GM12878 (cell line): ENCODE measurements at regions not wholly inside any gene's neighbourhood (a gene's known extent, or its start where the extent isn't known, plus 50 kb on each side); places are given as distances from the start of the nearest gene placed in this dataset.
"Not testable (repeated sequence)": the region's sequence is repeated elsewhere in the genome, so short reads cannot be mapped to it uniquely, and the experiment has no call there.

Experiments
- ATAC-seq: fragments of 200-7000 bp; cut with Tn5 transposase; 3 replicates; pipeline ENCODE4 v1.9.1; 2020; ENCODE audit warnings: mild to moderate bottlenecking, moderate library complexity
- BruUV-seq: library from RNA; stranded (reverse); fragments of 400-500 nt; replicated peaks from 2 replicates; lab custom pipeline; 2021; lab: Mats Ljungman, UMichigan
- CTCF ChIA-PET: fragments of 300-600 bp; sonication (Branson Sonifier 250); formaldehyde crosslinking; extraction: SDS; loops from one replicate; lab custom pipeline; 2021; ENCODE audit warnings: inconsistent platforms; lab: Yijun Ruan, JAX
- POLR2A ChIA-PET: fragments of 350-600 bp; formaldehyde crosslinking; extraction: SDS; loops from one replicate; lab custom pipeline; 2021; ENCODE audit warnings: inconsistent platforms; lab: Charles Lee
- RAD21 ChIA-PET: fragments of 300-600 bp; sonication (Branson Sonifier 250); formaldehyde crosslinking; loops from one replicate; lab custom pipeline; 2023; ENCODE audit warnings: antibody characterized with exemption; ENCODE audit not compliant: unreplicated experiment; lab: Charles Lee
- SMC1A ChIA-PET: fragments of 300-600 bp; sonication (Branson Sonifier 250); formaldehyde crosslinking; loops from one replicate; lab custom pipeline; 2023; ENCODE audit not compliant: unreplicated experiment, uncharacterized antibody; lab: Charles Lee
- DNase-seq: peaks from one replicate; pipeline ENCODE4 v3.0.0-alpha.2; 2011; ENCODE audit warnings: low read depth, low spot score
- FAIRE-seq: peaks from 3 replicates; lab custom pipeline; 2011; peaks lifted over from hg19 to GRCh38; lab: Jason Lieb, UNC
- H2AFZ ChIP-seq: 2 replicates; pipeline ENCODE4 v1.6.0; 2011; ENCODE audit warnings: low read depth, low read length, control low read depth; ENCODE audit not compliant: control insufficient read depth
- H3K27ac ChIP-seq: 2 replicates; pipeline ENCODE4 v1.5.1; 2011; ENCODE audit warnings: control low read depth; ENCODE audit not compliant: control insufficient read depth, insufficient read depth
- H3K27me3 ChIP-seq, 2 experiments: replicated peaks in 1 of 2; 2 replicates each; pipeline versions ENCODE4 v1.6.0 to v1.6.1; 2011; ENCODE audit warnings: low read length in 1 of 2; ENCODE audit not compliant: control insufficient read depth in 2 of 2, insufficient read depth in 2 of 2
- H3K36me3 ChIP-seq, 2 experiments: 2 replicates each; pipeline ENCODE4 v1.5.1; 2011; ENCODE audit warnings: low read length in 1 of 2; ENCODE audit not compliant: control insufficient read depth in 2 of 2, insufficient read depth in 2 of 2
- H3K4me1 ChIP-seq: 2 replicates; pipeline ENCODE4 v1.6.1; 2011; ENCODE audit warnings: mild to moderate bottlenecking, low read length, moderate library complexity, mixed read lengths; ENCODE audit not compliant: control insufficient read depth, insufficient read depth
- H3K4me2 ChIP-seq: 2 replicates; pipeline ENCODE4 v1.6.0; 2011; ENCODE audit warnings: control low read depth; ENCODE audit not compliant: control insufficient read depth, insufficient read depth
- H3K4me3 ChIP-seq: fragments of 200-600 bp; sonication (generic); 2 replicates; pipeline ENCODE4 v1.5.1; 2016
- H3K79me2 ChIP-seq: 2 replicates; pipeline ENCODE4 v1.6.0; 2011; ENCODE audit warnings: low read length; ENCODE audit not compliant: control insufficient read depth, insufficient read depth
- H3K9ac ChIP-seq: 2 replicates; pipeline ENCODE4 v1.8.0; 2011; ENCODE audit warnings: low read length, control low read depth, mixed read lengths; ENCODE audit not compliant: control insufficient read depth, insufficient read depth
- H3K9me3 ChIP-seq: replicated peaks from 3 replicates; pipeline ENCODE4 v1.5.1; 2011; ENCODE audit warnings: mild to moderate bottlenecking, low read length; ENCODE audit not compliant: control insufficient read depth, insufficient read depth
- H4K20me1 ChIP-seq: 2 replicates; pipeline ENCODE4 v1.6.0; 2011; ENCODE audit not compliant: control insufficient read depth, insufficient read depth
- CREM ChIP-seq: IDR thresholded peaks from 2 replicates; pipeline ENCODE4 v1.6.1; 2014; ENCODE audit warnings: antibody characterized with exemption, low read depth
- ETV6 ChIP-seq, 2 experiments: fragments of 450-650 bp in 1 of 2; IDR thresholded peaks in 1 of 2; conservative IDR thresholded peaks in 1 of 2; 2 replicates each; pipeline ENCODE4 v1.6.1; 2014; ENCODE audit warnings: antibody characterized with exemption in 1 of 2, borderline replicate concordance in 1 of 2, low read depth in 1 of 2, mild to moderate bottlenecking in 1 of 2, moderate library complexity in 1 of 2
- JUNB ChIP-seq: IDR thresholded peaks from 2 replicates; pipeline ENCODE4 v1.6.1; 2016; ENCODE audit warnings: antibody characterized with exemption, mild to moderate bottlenecking
- KLF5 ChIP-seq: fragments of 450-650 bp; IDR thresholded peaks from 2 replicates; pipeline ENCODE4 v1.6.1; 2014; ENCODE audit warnings: mild to moderate bottlenecking; ENCODE audit not compliant: partially characterized antibody
- RUNX3 ChIP-seq: IDR thresholded peaks from 2 replicates; pipeline ENCODE4 v1.6.1; 2012; ENCODE audit warnings: low read length, inconsistent platforms
- SMARCA5 ChIP-seq: fragments of 450-650 bp; IDR thresholded peaks from 2 replicates; pipeline ENCODE4 v1.6.1; 2017; ENCODE audit warnings: mild to moderate bottlenecking
- SRF ChIP-seq, 2 experiments: IDR thresholded peaks; 2 replicates each; pipeline ENCODE4 v1.6.1; 2011; ENCODE audit warnings: low read depth in 2 of 2, low read length in 2 of 2, mild to moderate bottlenecking in 1 of 2, moderate library complexity in 1 of 2
- ZNF274 ChIP-seq: IDR thresholded peaks from one replicate; pipeline ENCODE4 v1.8.0; 2011; ENCODE audit not compliant: insufficient read length, insufficient read depth
- WGBS: methylation state at CpG from one replicate; pipeline ENCODE4 v1.1.6; 2016; ENCODE audit warnings: low lambda C conversion rate; ENCODE audit not compliant: insufficient replicate concordance, insufficient coverage; ENCODE audit errors: missing lambda C conversion rate; 5-methylcytosine and 5-hydroxymethylcytosine counted together
- in situ Hi-C: fragments of 300-500 bp; cut with MboI; formaldehyde crosslinking; loops from 9 replicates; pipeline ENCODE4 v1.14.3; 2018; ENCODE audit warnings: mixed read lengths
- intact Hi-C: fragments of 100-400 bp; cut with micrococcal nuclease; formaldehyde crosslinking; loops from one replicate; pipeline ENCODE4 v1.14.2; 2022; ENCODE audit not compliant: unreplicated experiment
- TF ChIP-seq, protein P1 (sequence below): IDR thresholded peaks from 2 replicates; pipeline ENCODE4 v1.6.1; 2012; ENCODE audit warnings: low read length, inconsistent platforms
- TF ChIP-seq, protein P2 (sequence below): IDR thresholded peaks from 2 replicates; pipeline ENCODE4 v1.6.1; 2011; ENCODE audit warnings: borderline replicate concordance, low read depth, mild to moderate bottlenecking, moderate library complexity, low read length; ENCODE audit not compliant: insufficient read depth, poor library complexity, severe bottlenecking

DNA sequence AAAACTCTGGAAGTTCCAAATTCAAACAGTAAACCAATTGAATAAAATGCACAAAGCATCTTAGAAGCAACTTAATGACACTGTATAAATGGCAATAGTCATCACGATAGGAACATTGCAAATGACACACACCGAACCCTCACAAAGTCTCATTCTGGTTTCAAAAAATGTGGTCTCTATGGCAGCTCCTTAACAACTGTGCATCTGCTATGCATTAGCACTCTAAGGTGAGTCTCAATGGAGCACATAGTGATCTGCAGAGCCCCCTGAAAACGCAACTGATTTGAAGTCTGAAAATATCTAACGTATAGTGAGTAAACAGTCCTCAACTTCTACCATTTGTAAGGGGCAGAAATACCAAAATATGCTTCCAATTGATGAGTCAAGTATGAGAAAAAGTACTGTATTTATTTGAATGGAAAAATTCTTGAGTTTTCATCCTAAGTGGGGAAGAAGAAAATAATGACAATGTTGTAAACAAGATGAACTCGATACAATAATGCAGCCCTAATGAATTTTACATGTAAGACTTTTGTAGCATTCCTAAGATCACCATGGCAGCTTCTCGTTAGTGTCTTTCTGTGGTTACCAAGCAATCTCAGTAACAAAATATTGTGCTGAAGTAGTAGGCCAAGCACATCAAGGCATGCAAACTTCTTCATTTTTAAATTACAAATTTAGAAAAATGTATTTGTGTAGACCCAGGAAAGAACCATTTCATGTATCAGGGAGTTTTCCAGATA, 517.5 kb upstream of the FAM174A start:
- ATAC-seq (no peak), FAIRE-seq (no peak), DNase-seq (no peak)
- Histone ChIP-seq H3K36me3 (no peaks in the 10 kb centered on the region), H3K4me3 (no peak overlapping the region), H4K20me1 (no peaks in the 10 kb centered on the region), H3K79me2 (no peaks in the 10 kb centered on the region), H3K4me2 (no peak overlapping the region), H3K27ac (no peak overlapping the region), H2AFZ (no peak overlapping the region), H3K9me3 (no peaks in the 10 kb centered on the region), H3K4me1 (no peaks in the 10 kb centered on the region), H3K9ac (no peak overlapping the region), H3K27me3 (no peaks in the 10 kb centered on the region)
- CTCF ChIA-PET = no interaction called here
- RAD21 ChIA-PET = no interaction called here
- SMC1A ChIA-PET = no interaction called here
- TF ChIP-seq CREM (no peak), ETV6 (conservative IDR thresholded peaks at IDR 0.05 in 1 of 2, IDR thresholded peaks at IDR 0.05 in 1 of 2; ENCODE audit: borderline replicate concordance in 1 of 2, low read depth in 1 of 2) (no peak), KLF5 (no peak), JUNB (no peak), ZNF274 (no peak), SRF (IDR thresholded peaks at IDR 0.05; ENCODE audit: low read depth in 2 of 2, low read length in 2 of 2) (no peak), RUNX3 (no peak), SMARCA5 (no peak)
- TF ChIP-seq, protein P1, sequence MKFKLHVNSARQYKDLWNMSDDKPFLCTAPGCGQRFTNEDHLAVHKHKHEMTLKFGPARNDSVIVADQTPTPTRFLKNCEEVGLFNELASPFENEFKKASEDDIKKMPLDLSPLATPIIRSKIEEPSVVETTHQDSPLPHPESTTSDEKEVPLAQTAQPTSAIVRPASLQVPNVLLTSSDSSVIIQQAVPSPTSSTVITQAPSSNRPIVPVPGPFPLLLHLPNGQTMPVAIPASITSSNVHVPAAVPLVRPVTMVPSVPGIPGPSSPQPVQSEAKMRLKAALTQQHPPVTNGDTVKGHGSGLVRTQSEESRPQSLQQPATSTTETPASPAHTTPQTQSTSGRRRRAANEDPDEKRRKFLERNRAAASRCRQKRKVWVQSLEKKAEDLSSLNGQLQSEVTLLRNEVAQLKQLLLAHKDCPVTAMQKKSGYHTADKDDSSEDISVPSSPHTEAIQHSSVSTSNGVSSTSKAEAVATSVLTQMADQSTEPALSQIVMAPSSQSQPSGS = no peak
- TF ChIP-seq, protein P2, sequence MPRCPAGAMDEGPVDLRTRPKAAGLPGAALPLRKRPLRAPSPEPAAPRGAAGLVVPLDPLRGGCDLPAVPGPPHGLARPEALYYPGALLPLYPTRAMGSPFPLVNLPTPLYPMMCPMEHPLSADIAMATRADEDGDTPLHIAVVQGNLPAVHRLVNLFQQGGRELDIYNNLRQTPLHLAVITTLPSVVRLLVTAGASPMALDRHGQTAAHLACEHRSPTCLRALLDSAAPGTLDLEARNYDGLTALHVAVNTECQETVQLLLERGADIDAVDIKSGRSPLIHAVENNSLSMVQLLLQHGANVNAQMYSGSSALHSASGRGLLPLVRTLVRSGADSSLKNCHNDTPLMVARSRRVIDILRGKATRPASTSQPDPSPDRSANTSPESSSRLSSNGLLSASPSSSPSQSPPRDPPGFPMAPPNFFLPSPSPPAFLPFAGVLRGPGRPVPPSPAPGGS = no peak
- 29% methylated on average over 6 of the region's 6 CpGs for WGBS
- POLR2A ChIA-PET = no interaction called here
- in situ Hi-C loops = no loop called here
- intact Hi-C loops = no loop called here
- BruUV-seq = no TSS peak

DNA sequence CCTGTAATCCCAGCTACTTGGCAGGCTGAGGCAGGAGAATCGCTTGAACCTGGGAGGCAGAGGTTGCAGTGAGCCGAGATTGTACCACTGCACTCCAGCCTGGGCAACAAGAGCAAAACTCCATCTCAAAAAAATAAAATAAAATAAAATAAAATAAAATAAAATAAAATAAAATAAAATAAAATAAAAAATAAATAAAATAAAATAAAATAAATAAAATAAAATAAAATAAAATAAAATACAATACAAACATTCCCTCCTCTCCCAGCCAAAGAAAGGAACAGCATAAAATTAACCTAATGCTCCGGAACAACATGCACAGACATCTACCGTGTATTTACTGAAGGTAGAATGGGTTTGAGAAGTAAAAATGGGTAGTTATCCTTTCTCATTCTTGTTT, 521.9 kb upstream of the FAM174A start:
- H3K4me1 ChIP-seq, DNase-seq, H3K79me2 ChIP-seq, H3K9me3 ChIP-seq, H3K4me2 ChIP-seq, ATAC-seq, POLR2A ChIA-PET, H3K9ac ChIP-seq, SMC1A ChIA-PET, H3K4me3 ChIP-seq, H3K27ac ChIP-seq, FAIRE-seq, CTCF ChIA-PET, H2AFZ ChIP-seq, in situ Hi-C loops, H3K36me3 ChIP-seq, intact Hi-C loops, BruUV-seq, RAD21 ChIA-PET, H4K20me1 ChIP-seq, H3K27me3 ChIP-seq: not testable (repeated sequence)
- WGBS = 19% methylated on average over 4 of the region's 4 CpGs
